HL-60 (cell line): ENCODE measurements at regions not wholly inside any gene's neighbourhood (a gene's known extent, or its start where the extent isn't known, plus 50 kb on each side); places are given as distances from the start of the nearest gene placed in this dataset.

ENCODE experiments used
- DNase-seq, 2 experiments: peaks; one replicate each; pipeline ENCODE4 v3.0.0-alpha.2; 2010 to 2020; ENCODE audit warnings: low read depth in 1 of 2, low spot score in 1 of 2
- H3K27ac ChIP-seq: fragments of 250-450 bp; sonication (Bioruptor Pico); replicated peaks from 2 replicates; pipeline ENCODE4 v1.5.1; 2020; ENCODE audit warnings: mild to moderate bottlenecking, moderate library complexity
- H3K27me3 ChIP-seq: fragments of 250-450 bp; sonication (Bioruptor Pico); 2 replicates; pipeline ENCODE4 v1.5.1; 2021; ENCODE audit warnings: mild to moderate bottlenecking, moderate library complexity; ENCODE audit not compliant: insufficient read depth, poor library complexity, severe bottlenecking
- H3K4me3 ChIP-seq: replicated peaks from 2 replicates; pipeline ENCODE4 v1.5.1; 2011; ENCODE audit warnings: mild to moderate bottlenecking, control low read depth, low read length; ENCODE audit not compliant: insufficient read depth
- CTCF ChIP-seq: IDR thresholded peaks from one replicate; pipeline ENCODE4 v1.5.1; 2011; ENCODE audit warnings: low read length, control low read depth, inconsistent platforms; ENCODE audit not compliant: insufficient read depth
- GABPA ChIP-seq: IDR thresholded peaks from 2 replicates; pipeline ENCODE4 v1.6.1; 2012; ENCODE audit warnings: low read depth
- POLR2AphosphoS5 ChIP-seq: IDR thresholded peaks from 2 replicates; pipeline ENCODE4 v1.6.1; 2012; ENCODE audit warnings: low read depth
- REST ChIP-seq: IDR thresholded peaks from 2 replicates; pipeline ENCODE4 v1.6.1; 2012; ENCODE audit warnings: low read depth; ENCODE audit not compliant: insufficient replicate concordance
- SPI1 ChIP-seq: IDR thresholded peaks from 2 replicates; pipeline ENCODE4 v1.6.1; 2012; ENCODE audit warnings: low read depth, mild to moderate bottlenecking, borderline replicate concordance

- no peak overlapping the region for H3K4me3 ChIP-seq
- TF ChIP-seq SPI1 (no peak), CTCF (no peak), GABPA (no peak), POLR2AphosphoS5 (no peak), REST (no peak)
- no peak for DNase-seq
- H3K27me3 ChIP-seq, result no peaks in the 10 kb centered on the region
- no peak overlapping the region for H3K27ac ChIP-seq
These were observed 233.6 kb upstream of the TGFBR2 start for GRCh38 chr3:30372837-30373236.

GRCh38 chr3:30384546-30385072 is 221.8 kb upstream of the TGFBR2 start:
- H3K4me3 ChIP-seq, result no peak overlapping the region
- TF ChIP-seq REST, result no peak
- no peak for TF ChIP-seq CTCF
- TF ChIP-seq POLR2AphosphoS5, result no peak
- no peak for TF ChIP-seq SPI1
- no peak for TF ChIP-seq GABPA
- H3K27me3 ChIP-seq, result no peaks in the 10 kb centered on the region
- DNase-seq, result no peak
- H3K27ac ChIP-seq, result no peak overlapping the region

- no peak overlapping the region for H3K4me3 ChIP-seq
- no peak for DNase-seq
- TF ChIP-seq POLR2AphosphoS5 (no peak), REST (no peak), CTCF (no peak), GABPA (no peak), SPI1 (no peak)
- H3K27ac ChIP-seq, result no peak overlapping the region
- H3K27me3 ChIP-seq, result no peaks in the 10 kb centered on the region
These were observed 213.3 kb upstream of the TGFBR2 start for GRCh38 chr3:30393079-30393478.
